Ovary (tissue), 7 donors: ENCODE measurements at regions not wholly inside any gene's neighbourhood (a gene's known extent, or its start where the extent isn't known, plus 50 kb on each side); places are given as distances from the start of the nearest gene placed in this dataset.

ENCODE experiments used
- DNase-seq, 5 donors: peaks; one replicate each; pipeline ENCODE4 v3.0.0-alpha.2; 2019 to 2020
- H3K27ac ChIP-seq, 2 donors: fragments of 200-600 bp; one replicate each; pipeline versions ENCODE4 v1.5.1 to v1.8.0; 2019 to 2022
- H3K27me3 ChIP-seq: fragments of 200-600 bp; one replicate; pipeline ENCODE4 v1.8.0; 2022
- H3K36me3 ChIP-seq: fragments of 200-600 bp; sonication (generic); one replicate; pipeline ENCODE4 v1.5.1; 2019
- H3K4me1 ChIP-seq: one replicate; pipeline ENCODE4 v1.8.1; 2013; ENCODE audit warnings: mild to moderate bottlenecking, moderate library complexity; ENCODE audit not compliant: insufficient read depth
- H3K4me3 ChIP-seq: fragments of 200-600 bp; sonication (generic); one replicate; pipeline ENCODE4 v1.5.1; 2017
- H3K9me3 ChIP-seq, 2 donors: fragments of 200-600 bp in 1 of 2; sonication (generic) in 1 of 2; one replicate each; pipeline versions ENCODE4 v1.5.1 to v1.8.1; 2013 to 2019; ENCODE audit warnings: mild to moderate bottlenecking in 1 of 2, moderate library complexity in 1 of 2
- EP300 ChIP-seq: sonication (generic); formaldehyde crosslinking; IDR thresholded peaks from one replicate; pipeline ENCODE4 v1.6.1; 2017; ENCODE audit warnings: antibody characterized with exemption
- POLR2A ChIP-seq: fragments of 450-650 bp; IDR thresholded peaks from one replicate; pipeline ENCODE4 v1.6.1; 2017; ENCODE audit warnings: antibody characterized with exemption, mild to moderate bottlenecking, moderate library complexity
- WGBS, 3 donors: extraction: QIAGEN DNeasy Blood & Tissue Kit in 1 of 3; methylation state at CpG; one replicate each; pipeline versions ENCODE4 v1.1.5 to v1.1.7; 2013 to 2017; 5-methylcytosine and 5-hydroxymethylcytosine counted together
- intact Hi-C, 4 donors: fragments of 100-400 bp; cut with DNase I; formaldehyde crosslinking; loops; one replicate each; pipeline versions ENCODE4 v1.11.0 to v1.15.1; 2022 to 2023
- TF ChIP-seq, protein P1 (sequence below), 3 donors: fragments of 450-650 bp in 2 of 3; fragments of 200-600 bp in 1 of 3; IDR thresholded peaks; one replicate each; pipeline versions ENCODE4 v1.5.1 to v1.8.0; 2016 to 2022; ENCODE audit warnings: antibody characterized with exemption in 3 of 3, mild to moderate bottlenecking in 1 of 3
- donor health status: DM: no; HTN: no; CAD: no; lungs with moderate emphysema.
- donor health status: DM: no; HTN: no; CAD: no.
- donor health status: Bipolar disorder and iron deficiency.
- donor health status: DM: no; HTN: no; CAD: no.
- donor health status: DM: yes; HTN: yes; CAD: no.

DNA sequence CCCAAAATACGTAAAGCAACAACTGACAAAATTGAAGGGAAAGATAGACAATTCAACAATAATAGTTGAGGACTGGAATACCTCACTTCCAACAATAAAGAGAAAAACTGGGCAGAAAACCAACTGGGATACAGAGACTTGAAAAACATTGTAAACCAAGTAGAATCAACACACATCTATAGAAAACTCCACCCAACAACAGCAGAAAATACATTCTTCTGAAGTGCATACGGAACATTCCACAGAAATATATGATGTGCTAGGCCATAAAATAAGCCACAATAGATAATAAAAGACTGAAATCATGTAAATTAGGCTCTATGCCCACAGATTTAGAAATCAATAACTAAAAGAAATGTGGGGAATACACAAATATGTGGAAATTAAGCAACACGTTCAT, 98.4 kb upstream of the THBS1 start:
- TF ChIP-seq EP300, result no peak
- TF ChIP-seq, protein P1, sequence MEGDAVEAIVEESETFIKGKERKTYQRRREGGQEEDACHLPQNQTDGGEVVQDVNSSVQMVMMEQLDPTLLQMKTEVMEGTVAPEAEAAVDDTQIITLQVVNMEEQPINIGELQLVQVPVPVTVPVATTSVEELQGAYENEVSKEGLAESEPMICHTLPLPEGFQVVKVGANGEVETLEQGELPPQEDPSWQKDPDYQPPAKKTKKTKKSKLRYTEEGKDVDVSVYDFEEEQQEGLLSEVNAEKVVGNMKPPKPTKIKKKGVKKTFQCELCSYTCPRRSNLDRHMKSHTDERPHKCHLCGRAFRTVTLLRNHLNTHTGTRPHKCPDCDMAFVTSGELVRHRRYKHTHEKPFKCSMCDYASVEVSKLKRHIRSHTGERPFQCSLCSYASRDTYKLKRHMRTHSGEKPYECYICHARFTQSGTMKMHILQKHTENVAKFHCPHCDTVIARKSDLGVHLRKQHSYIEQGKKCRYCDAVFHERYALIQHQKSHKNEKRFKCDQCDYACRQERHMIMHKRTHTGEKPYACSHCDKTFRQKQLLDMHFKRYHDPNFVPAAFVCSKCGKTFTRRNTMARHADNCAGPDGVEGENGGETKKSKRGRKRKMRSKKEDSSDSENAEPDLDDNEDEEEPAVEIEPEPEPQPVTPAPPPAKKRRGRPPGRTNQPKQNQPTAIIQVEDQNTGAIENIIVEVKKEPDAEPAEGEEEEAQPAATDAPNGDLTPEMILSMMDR (IDR thresholded peaks at IDR 0.05), result no peak
- no peak for TF ChIP-seq POLR2A
- Histone ChIP-seq H3K27ac (no peak overlapping the region), H3K27me3 (no peaks in the 10 kb centered on the region), H3K9me3 (no peaks in the 10 kb centered on the region), H3K4me3 (no peak overlapping the region), H3K4me1 (peaks cover 12% of the 10 kb centered on the region), H3K36me3 (no peaks in the 10 kb centered on the region)
- no peak for DNase-seq
- intact Hi-C loops, result no loop called here
- 59 to 66% (median 60%) methylated on average over 3 of the region's 3 CpGs for WGBS, 3 donors

DNA sequence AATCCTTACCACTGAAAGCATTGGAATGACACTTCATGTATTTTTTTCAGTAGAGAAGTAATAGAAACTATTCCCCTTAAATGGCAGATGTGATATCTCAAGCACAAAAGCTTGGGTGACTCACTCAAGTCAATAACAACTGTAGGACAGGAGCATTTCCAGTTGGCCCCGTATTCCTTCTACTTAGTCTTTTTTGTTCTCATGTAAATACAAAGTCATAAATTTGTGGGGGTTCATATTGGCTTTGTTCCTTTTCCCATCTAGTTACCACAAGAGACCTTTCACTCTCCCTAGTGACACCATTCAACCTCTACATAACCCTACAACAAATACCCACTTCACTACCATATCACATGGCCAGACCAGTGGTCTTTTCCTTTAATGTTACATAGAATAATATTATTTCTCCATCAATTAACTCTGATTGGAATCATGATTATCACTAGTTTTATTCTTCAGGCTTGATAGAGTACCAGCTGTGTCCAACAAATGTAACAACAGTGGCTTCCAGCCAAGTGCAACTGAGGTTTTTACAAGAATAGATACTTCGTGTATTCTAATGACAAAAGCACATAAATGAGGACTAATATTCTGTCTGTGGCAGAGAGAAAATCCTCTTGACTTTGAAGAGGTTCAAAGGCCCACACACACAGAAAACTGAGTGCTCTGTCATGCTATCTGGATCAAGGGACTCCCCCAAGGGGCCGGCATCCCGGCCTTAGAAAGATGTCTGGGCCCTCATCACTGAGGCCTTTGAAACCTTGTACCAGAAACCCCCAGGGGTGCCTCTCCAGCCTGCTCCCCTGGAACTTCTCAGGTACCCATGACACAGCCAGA, 94.0 kb upstream of the THBS1 start:
- WGBS, 3 donors, result 55 to 70% (median 67%) methylated on average over 4 of the region's 4 CpGs
- Histone ChIP-seq H3K4me3 (no peak overlapping the region), H3K36me3 (no peaks in the 10 kb centered on the region), H3K27ac (peak overlapping the region in 1 of 2 donors; percentile 58), H3K4me1 (peaks cover 21% of the 10 kb centered on the region), H3K9me3 (no peaks in the 10 kb centered on the region), H3K27me3 (no peaks in the 10 kb centered on the region)
- DNase-seq, result no peak
- intact Hi-C loops, result no loop called here
- TF ChIP-seq, protein P1 (IDR thresholded peaks at IDR 0.05), result no peak
- TF ChIP-seq EP300, result no peak
- TF ChIP-seq POLR2A, result no peak

DNA sequence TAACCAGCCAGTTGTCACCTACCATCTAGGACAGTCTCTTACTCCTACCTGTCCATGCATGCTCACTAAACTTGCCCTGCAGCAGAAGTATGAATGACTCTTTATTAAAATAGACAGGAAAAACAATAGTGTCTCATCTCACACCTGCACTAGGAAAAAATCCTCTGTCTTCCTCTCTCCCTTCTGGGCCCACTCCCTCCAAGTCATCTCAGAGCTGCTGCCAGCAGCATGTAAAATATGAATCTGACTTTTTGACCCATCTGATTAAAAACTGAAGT, 93.5 kb upstream of the THBS1 start:
- Histone ChIP-seq H3K27ac (peak overlapping the region in 1 of 2 donors; percentile 58), H3K4me1 (peaks cover 21% of the 10 kb centered on the region), H3K27me3 (no peaks in the 10 kb centered on the region), H3K4me3 (no peak overlapping the region), H3K9me3 (no peaks in the 10 kb centered on the region), H3K36me3 (no peaks in the 10 kb centered on the region)
- no peak for DNase-seq
- TF ChIP-seq POLR2A (no peak), EP300 (no peak)
- TF ChIP-seq, protein P1 (IDR thresholded peaks at IDR 0.05), result no peak
- intact Hi-C loops, result no loop called here

DNA sequence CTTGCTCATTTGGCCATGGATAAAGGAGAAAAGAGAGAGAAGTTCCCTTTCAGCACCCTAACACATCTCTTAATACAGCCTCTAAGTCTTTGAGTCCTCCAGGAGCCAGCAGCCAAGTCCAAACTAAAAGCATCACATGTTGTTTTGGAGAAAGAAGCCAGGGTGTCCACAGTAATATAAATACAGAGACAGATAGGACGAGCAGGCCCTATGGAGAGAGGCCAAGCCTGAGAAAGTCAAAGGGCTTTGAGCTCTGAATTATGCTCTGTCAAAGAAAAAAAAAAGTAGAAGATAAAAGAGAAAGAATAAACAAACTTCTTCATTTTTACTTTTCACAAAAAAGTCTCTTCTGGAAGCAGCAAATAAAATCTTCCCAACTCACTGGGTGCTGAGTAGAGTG, 92.4 kb upstream of the THBS1 start:
- Histone ChIP-seq H3K9me3 (no peaks in the 10 kb centered on the region), H3K36me3 (no peaks in the 10 kb centered on the region), H3K27ac (peak overlapping the region in 1 of 2 donors; percentile 50), H3K4me3 (no peak overlapping the region), H3K27me3 (no peaks in the 10 kb centered on the region), H3K4me1 (peaks cover 21% of the 10 kb centered on the region)
- DNase-seq, result peak; percentile 45 to 79 (median 78)
- TF ChIP-seq EP300, result no peak
- TF ChIP-seq, protein P1 (IDR thresholded peaks at IDR 0.05), result no peak
- no peak for TF ChIP-seq POLR2A
- intact Hi-C loops, result no loop called here
- 4 to 9% (median 4%) methylated on average over 1 of the region's 1 CpG for WGBS, 3 donors
